Activated naive CD4-positive, alpha-beta T cell treated with anti-CD3 and anti-CD28 coated beads, Interleukin-2, amount 50 U/mL, for 24 hours (primary cell): ENCODE measurements at regions not wholly inside any gene's neighbourhood (a gene's known extent, or its start where the extent isn't known, plus 50 kb on each side); places are given as distances from the start of the nearest gene placed in this dataset.

Experiments used
- H3K27ac Mint-ChIP-seq: one replicate; pipeline ENCODE4 v1.8.0; 2021; ENCODE audit warnings: mild to moderate bottlenecking, mixed read lengths
- H3K27me3 Mint-ChIP-seq: one replicate; pipeline ENCODE4 v1.8.0; 2021; ENCODE audit warnings: mixed read lengths
- H3K36me3 Mint-ChIP-seq: one replicate; pipeline ENCODE4 v1.8.0; 2021; ENCODE audit warnings: mixed read lengths
- H3K4me1 Mint-ChIP-seq: one replicate; pipeline ENCODE4 v1.8.0; 2021; ENCODE audit warnings: mixed read lengths
- H3K4me3 Mint-ChIP-seq: one replicate; pipeline ENCODE4 v1.8.0; 2021; ENCODE audit warnings: mild to moderate bottlenecking, mixed read lengths
- H3K9me3 Mint-ChIP-seq: one replicate; pipeline ENCODE4 v1.8.0; 2021; ENCODE audit warnings: mixed read lengths

DNA sequence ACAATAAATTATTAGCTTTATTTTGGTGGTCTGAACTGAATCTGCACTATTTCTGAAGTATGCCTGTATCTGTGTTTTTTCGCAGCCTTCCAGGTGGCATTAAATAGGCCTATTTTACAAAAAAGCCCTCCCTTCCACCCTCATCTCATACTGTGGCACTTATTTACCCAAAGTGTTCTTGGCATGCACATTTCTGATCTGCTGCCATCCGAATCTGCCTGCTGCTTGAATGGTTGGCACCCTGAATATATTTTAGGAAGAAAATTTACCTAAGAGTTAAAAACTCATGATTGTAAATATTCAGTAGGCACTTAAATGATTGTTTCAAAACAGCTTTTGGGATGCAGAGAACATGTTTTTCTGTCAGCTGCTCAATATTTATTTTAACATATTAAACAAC, 150.1 kb downstream of the SLC28A3 start:
- Mint-ChIP-seq H3K36me3 (no peaks in the 10 kb centered on the region), H3K27ac (no peak overlapping the region), H3K4me1 (no peaks in the 10 kb centered on the region), H3K4me3 (no peak overlapping the region), H3K27me3 (peaks cover 9% of the 10 kb centered on the region), H3K9me3 (no peaks in the 10 kb centered on the region)

DNA sequence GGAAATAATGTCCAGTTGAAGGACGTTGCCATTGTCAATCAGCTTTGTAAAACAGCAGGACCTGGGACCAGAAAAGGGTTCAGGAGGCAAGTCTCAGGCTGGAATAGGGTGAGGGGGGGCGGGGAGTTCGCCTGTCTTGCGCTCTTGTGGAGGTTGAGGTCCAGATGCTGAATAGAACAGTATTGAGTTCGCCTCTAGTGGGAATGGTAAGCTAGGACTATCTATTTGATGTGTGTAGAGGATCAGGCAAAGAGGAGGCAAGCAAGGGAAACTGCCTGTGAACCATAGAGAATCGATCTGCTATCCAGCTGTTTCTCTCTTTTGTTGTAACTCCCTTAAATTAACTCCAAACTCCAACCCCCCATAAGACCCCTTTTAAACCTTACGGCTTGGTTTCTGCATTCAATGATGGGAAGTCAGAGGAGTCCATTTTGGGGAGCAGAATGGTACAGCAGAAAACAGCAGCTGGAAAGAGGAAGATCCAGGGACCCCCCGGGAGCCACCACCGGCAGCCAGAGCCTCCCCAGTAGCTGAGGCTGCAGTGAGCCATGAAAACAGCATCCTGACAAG, 133.7 kb downstream of the SLC28A3 start:
- peaks cover 5% of the 10 kb centered on the region for H3K27me3 Mint-ChIP-seq
- no peaks in the 10 kb centered on the region for H3K36me3 Mint-ChIP-seq
- H3K4me1 Mint-ChIP-seq = no peaks in the 10 kb centered on the region
- no peak overlapping the region for H3K4me3 Mint-ChIP-seq
- H3K27ac Mint-ChIP-seq = no peak overlapping the region
- no peaks in the 10 kb centered on the region for H3K9me3 Mint-ChIP-seq

DNA sequence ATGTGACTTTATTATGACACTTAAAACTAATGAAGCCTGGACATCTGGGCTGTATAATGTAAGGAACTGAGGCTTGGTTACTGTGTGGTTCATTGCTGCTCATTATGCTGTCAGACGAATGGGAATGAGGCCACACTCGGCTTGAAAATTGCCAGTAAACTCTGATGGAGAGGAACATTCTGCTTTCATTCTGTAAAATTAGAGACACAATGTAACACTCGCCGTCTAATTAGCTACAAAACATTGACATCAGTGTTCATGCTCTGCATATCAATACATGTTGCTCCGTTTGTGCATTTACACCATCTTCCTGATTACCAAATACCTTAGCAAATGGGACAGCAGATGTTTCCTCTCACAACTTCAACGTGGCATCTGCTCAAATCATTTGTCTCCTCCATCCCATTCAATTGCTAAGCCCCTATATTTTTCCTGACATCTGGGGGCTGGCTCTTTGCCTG, 133.0 kb downstream of the SLC28A3 start:
- Mint-ChIP-seq H3K36me3 (no peaks in the 10 kb centered on the region), H3K27ac (no peak overlapping the region), H3K27me3 (peaks cover 2% of the 10 kb centered on the region), H3K4me3 (no peak overlapping the region), H3K4me1 (no peaks in the 10 kb centered on the region), H3K9me3 (no peaks in the 10 kb centered on the region)

DNA sequence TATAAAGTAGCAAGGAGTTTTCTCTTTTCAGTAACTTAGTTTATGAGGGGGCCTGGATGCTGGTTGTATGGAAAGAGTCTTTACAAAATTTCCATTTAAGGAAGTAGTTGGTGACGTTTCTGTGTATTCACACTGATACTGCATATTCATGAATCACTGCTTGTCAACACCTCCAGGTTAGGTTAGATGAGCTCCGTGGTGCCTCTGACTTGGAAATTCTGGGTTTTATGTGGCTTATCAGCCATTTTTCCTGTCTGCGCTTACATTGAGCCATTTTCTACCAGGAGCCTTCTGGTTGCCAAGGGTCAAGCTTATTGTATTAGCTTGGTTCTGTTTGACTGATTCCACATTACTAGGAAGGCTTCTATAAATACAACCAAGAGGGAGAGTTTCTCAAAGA, 128.3 kb downstream of the SLC28A3 start:
- no peak overlapping the region for H3K27ac Mint-ChIP-seq
- no peaks in the 10 kb centered on the region for H3K27me3 Mint-ChIP-seq
- H3K36me3 Mint-ChIP-seq = no peaks in the 10 kb centered on the region
- H3K4me3 Mint-ChIP-seq = no peak overlapping the region
- no peaks in the 10 kb centered on the region for H3K4me1 Mint-ChIP-seq
- H3K9me3 Mint-ChIP-seq = no peaks in the 10 kb centered on the region

DNA sequence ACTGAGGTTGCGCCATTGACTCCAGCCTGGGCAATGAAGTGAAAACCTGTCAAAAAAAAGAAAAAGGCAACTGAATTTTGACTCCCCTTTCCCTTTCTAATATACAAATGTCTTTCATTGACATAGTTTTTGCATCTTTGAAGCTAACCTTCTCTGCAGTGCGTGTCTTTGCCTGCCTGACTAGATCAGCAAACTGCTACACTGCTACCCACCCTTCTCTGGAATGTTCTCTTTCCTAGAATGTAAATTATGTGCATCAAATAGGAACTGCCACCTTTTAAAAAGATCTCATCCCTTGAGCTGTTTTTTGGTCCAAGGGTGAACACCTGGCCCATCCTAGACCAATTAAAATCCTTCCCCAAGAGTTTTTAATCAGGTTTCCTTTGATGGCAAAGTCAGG, 127.6 kb downstream of the SLC28A3 start:
- no peaks in the 10 kb centered on the region for H3K36me3 Mint-ChIP-seq
- no peaks in the 10 kb centered on the region for H3K27me3 Mint-ChIP-seq
- H3K27ac Mint-ChIP-seq = no peak overlapping the region
- H3K4me1 Mint-ChIP-seq = no peaks in the 10 kb centered on the region
- no peak overlapping the region for H3K4me3 Mint-ChIP-seq
- no peaks in the 10 kb centered on the region for H3K9me3 Mint-ChIP-seq

DNA sequence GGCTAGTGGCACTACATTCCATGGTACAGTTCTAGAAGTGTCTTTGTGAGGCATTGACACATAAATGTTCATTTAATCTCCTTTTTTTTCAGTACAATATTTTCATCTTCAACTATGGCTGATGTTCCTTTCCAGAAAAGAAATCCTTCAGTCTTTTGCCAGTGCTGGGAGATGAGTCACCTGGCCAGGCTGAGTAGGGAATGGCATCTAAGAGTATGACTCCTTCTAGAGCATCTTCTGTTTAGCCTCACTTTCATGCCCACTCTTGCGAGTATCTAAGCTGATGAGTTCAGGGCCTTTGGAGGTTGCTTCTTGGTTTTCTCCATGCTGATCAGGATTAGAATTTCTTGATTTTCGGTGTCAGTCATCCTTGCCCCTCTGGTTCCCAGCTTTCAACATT, 124.4 kb downstream of the SLC28A3 start:
- H3K27me3 Mint-ChIP-seq = peaks cover 5% of the 10 kb centered on the region
- H3K4me1 Mint-ChIP-seq = no peaks in the 10 kb centered on the region
- no peak overlapping the region for H3K27ac Mint-ChIP-seq
- no peak overlapping the region for H3K4me3 Mint-ChIP-seq
- no peaks in the 10 kb centered on the region for H3K36me3 Mint-ChIP-seq
- H3K9me3 Mint-ChIP-seq = no peaks in the 10 kb centered on the region

DNA sequence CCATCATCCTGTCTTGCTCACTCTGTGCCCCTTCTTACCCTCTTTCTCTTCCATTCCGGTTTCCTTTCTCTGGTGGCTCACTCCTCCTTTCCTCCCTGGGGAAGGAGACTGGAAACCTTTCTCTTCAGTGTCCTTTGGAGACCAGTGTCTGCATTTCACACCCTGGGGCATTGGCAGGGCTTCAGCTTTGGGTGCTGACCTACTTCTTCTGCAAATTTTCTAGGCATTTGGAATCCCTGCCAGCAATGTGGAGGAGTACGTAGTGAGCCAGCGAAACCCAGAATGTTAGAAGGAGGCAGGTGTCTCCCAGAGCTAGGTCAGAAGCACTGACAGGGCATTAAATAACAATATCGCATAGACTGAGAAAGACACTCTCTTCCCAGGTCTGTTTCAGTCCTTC, 122.2 kb downstream of the SLC28A3 start:
- H3K27ac Mint-ChIP-seq = no peak overlapping the region

DNA sequence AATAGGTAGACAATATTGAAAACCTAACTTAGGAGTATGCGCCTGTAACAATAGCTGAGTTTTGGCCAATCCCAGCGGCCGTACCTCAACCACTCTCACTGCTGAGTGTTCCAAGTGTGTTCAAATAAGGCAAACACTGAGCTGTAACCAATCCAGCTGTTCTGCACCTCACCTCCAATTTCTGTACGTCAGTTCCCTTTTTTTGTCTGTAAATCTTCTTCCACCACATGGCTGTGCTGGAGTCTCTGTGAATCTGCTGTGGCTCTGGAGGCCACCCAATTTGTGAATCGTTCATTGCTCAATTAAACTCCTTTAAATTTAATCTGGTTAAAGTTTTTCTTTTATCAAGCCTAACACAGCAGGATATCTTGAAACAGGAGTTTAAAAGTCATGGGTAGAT, 116.3 kb downstream of the SLC28A3 start:
- peaks cover 8% of the 10 kb centered on the region for H3K9me3 Mint-ChIP-seq
- no peaks in the 10 kb centered on the region for H3K36me3 Mint-ChIP-seq
- no peak overlapping the region for H3K4me3 Mint-ChIP-seq
- no peaks in the 10 kb centered on the region for H3K4me1 Mint-ChIP-seq
- no peak overlapping the region for H3K27ac Mint-ChIP-seq
- peaks cover 1% of the 10 kb centered on the region for H3K27me3 Mint-ChIP-seq

More for the DNA sequence above, 122.2 kb downstream of the SLC28A3 start:
- Mint-ChIP-seq H3K4me3 (no peak overlapping the region), H3K27me3 (peaks cover 7% of the 10 kb centered on the region), H3K4me1 (no peaks in the 10 kb centered on the region), H3K36me3 (no peaks in the 10 kb centered on the region), H3K9me3 (peaks cover 8% of the 10 kb centered on the region)
